ENCODE measurements at regions not wholly inside any gene's neighbourhood (a gene's known extent, or its start where the extent isn't known, plus 50 kb on each side); places are given as distances from the start of the nearest gene placed in this dataset.
"Not testable (repeated sequence)": the region's sequence is repeated elsewhere in the genome, so short reads cannot be mapped to it uniquely, and the experiment has no call there.

DNA sequence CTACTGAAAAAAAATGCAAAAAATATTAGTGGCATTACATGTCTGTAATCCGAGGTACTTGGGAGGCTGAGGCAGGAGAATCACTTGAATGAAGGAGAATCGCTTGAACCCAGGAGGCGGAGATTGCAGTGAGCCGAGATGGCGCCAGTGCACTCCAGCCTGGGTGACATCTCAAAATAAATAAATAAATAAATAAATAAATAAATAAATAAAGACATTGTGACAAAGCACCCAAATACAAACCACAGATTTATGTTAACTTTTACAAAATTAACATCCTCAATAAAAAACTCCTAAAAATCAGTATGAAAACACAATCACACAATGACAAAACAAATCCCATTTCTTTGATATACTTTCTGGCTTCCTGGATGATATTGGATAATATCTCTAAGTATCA is 808.3 kb downstream of the REEP3 start:
- peaks cover 12% of the 10 kb centered on the region for H3K9me3 Mint-ChIP-seq
- ATAC-seq = no peak
- H3K27me3 Mint-ChIP-seq = no peaks in the 10 kb centered on the region

DNA sequence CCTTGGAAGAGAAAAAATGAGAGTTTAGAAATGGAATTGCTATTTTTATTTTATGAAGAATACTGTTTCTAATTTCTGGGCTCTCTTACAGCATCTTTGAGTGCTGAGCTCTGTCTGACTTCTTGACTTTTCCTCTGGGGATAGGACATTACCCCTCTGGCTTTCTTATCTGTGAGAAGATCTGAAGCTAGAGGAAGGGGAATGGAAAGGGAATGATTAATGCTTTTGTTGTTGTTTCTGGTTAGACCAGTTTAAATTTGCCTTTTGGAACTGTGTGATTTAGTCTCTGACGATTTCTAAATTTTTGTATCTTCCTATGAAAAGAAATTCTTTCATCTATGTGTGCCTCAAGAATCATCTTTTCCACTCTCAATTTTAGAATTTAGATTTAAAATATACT is 811.4 kb downstream of the REEP3 start:
- Mint-ChIP-seq H3K9me3 (peaks cover 7% of the 10 kb centered on the region), H3K4me1 (ENCODE audit: low read depth in 2 of 2) (no peaks in the 10 kb centered on the region), H3K36me3 (no peaks in the 10 kb centered on the region), H3K4me3 (no peak overlapping the region), H3K27me3 (no peaks in the 10 kb centered on the region), H3K27ac (no peak overlapping the region)
- ATAC-seq = no peak
- no peak for DNase-seq (ENCODE audit: low spot score)

More for the DNA sequence above, 808.3 kb downstream of the REEP3 start:
- peaks cover 5% of the 10 kb centered on the region for H3K36me3 Mint-ChIP-seq
- H3K4me3 Mint-ChIP-seq = no peak overlapping the region
- H3K27ac Mint-ChIP-seq = no peak overlapping the region
- H3K4me1 Mint-ChIP-seq (ENCODE audit: low read depth in 2 of 2) = no peaks in the 10 kb centered on the region
- DNase-seq (ENCODE audit: low spot score) = no peak

DNA sequence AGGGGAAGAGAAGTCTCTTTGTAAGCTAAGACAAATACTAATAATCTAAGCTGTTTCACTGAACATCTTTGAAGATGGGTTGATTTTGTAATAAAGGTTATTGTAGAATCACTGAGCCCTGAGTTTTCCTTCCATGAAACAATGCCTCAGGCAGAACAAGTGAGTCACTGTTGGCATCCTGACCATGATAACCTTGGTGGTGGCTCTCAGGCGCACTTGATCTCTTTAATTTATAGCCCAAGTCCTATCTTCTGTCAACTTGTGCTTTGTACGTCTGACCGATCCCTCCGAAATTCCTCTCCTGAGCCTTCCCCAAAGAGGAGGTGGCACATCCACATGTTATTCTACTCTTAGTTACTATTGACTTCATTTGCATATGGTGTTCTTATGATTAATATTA is 812.9 kb downstream of the REEP3 start:
- no peaks in the 10 kb centered on the region for H3K4me1 Mint-ChIP-seq (ENCODE audit: low read depth in 2 of 2)

DNA sequence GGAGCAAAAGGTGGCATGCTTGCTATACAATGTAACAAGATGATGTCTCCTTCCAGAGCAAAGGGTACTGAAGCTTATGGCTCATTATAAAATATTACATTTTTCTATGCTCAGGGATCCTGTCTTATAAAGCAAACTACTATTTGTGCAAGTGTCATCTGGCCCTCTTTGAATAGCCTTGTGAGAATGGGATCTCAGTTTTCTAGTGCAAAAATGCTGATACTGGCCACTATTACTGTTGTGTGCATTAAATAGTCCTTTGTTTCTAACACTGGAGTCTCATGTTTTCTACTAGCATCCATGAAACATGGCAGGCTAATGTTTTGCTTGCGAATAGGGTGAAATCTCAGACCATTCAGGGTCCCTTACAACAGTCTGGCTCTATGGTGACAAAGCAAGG is 823.0 kb downstream of the REEP3 start:
- H3K9me3 Mint-ChIP-seq = peaks cover 13% of the 10 kb centered on the region
- H3K4me3 Mint-ChIP-seq = no peak overlapping the region
- H3K4me1 Mint-ChIP-seq (ENCODE audit: low read depth in 2 of 2) = no peaks in the 10 kb centered on the region
- H3K27me3 Mint-ChIP-seq = no peaks in the 10 kb centered on the region
- H3K36me3 Mint-ChIP-seq = peaks cover 8% of the 10 kb centered on the region
- ATAC-seq (no peak), DNase-seq (ENCODE audit: low spot score) (no peak)
- no peak overlapping the region for H3K27ac Mint-ChIP-seq

More for the DNA sequence above, 812.9 kb downstream of the REEP3 start:
- H3K36me3 Mint-ChIP-seq = no peaks in the 10 kb centered on the region
- DNase-seq (ENCODE audit: low spot score) (no peak), ATAC-seq (no peak)
- no peak overlapping the region for H3K4me3 Mint-ChIP-seq
- H3K27me3 Mint-ChIP-seq = no peaks in the 10 kb centered on the region
- peaks cover 10% of the 10 kb centered on the region for H3K9me3 Mint-ChIP-seq
- H3K27ac Mint-ChIP-seq = no peak overlapping the region

DNA sequence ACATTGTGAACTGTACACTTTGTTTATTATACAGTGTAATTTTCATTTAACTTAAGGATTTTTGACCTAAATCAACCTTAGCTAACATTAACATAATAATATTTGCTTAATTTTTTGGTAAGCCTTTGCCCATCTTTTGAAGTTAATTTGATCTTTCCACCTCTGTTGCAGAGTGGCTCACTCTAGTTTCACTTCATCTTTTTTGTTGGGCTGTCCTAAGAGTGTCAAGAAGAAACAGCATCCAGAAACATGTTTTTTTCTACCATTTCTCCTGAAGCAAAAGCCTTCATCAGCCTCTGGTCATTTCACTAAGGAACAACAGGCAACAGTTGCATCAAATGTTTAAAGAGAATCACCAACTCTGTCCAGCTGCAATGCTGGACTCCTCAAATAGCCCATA is 824.7 kb downstream of the REEP3 start:
- Mint-ChIP-seq H3K27ac (no peak overlapping the region), H3K4me3 (no peak overlapping the region), H3K9me3 (peaks cover 9% of the 10 kb centered on the region), H3K36me3 (peaks cover 8% of the 10 kb centered on the region), H3K4me1 (ENCODE audit: low read depth in 2 of 2) (no peaks in the 10 kb centered on the region), H3K27me3 (no peaks in the 10 kb centered on the region)
- ATAC-seq (no peak), DNase-seq (ENCODE audit: low spot score) (no peak)

DNA sequence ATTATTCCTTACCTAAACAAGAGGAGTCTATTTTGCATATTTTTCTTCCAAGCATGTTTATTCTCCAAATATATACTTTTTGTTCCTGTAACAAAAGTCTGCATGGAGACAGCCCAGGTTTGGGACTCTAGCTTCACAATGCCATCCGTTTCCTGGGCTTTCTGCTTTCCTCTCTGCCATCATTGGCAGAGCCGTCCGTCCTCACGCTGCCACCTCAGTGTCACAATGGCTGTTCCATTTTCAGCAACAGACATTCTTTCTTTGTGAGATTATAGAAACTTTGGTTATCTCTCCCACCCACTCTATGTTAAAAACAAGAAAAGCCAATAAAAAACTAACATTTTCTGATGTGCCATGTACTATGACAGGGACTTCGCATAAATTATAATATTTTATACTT is 825.2 kb downstream of the REEP3 start:
- Mint-ChIP-seq H3K36me3 (peaks cover 8% of the 10 kb centered on the region), H3K9me3 (peaks cover 9% of the 10 kb centered on the region), H3K27ac (no peak overlapping the region), H3K27me3 (no peaks in the 10 kb centered on the region), H3K4me3 (no peak overlapping the region), H3K4me1 (ENCODE audit: low read depth in 2 of 2) (no peaks in the 10 kb centered on the region)
- no peak for ATAC-seq
- DNase-seq (ENCODE audit: low spot score) = no peak

DNA sequence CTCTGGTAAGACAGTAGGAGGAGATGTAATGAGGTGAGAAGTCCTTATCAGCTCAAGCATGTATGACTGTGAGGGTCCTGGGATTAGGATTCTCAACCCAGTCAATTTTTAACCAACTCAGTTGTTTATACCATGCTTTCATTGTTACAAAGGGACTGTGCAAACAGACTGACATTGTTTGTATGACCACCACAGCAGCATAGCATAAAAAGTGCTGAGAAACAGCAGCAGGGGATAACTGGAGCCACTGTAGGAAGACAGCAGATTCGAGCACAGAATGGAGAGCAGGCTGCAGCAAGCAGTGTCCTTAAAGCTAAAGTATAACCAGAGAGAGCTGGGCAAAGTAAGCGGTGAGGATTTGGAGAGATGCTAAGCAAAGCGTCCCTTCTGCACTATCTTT is 829.5 kb downstream of the REEP3 start:
- H3K9me3 Mint-ChIP-seq = peaks cover 2% of the 10 kb centered on the region
- no peaks in the 10 kb centered on the region for H3K36me3 Mint-ChIP-seq
- H3K4me3 Mint-ChIP-seq = no peak overlapping the region
- H3K4me1 Mint-ChIP-seq (ENCODE audit: low read depth in 2 of 2) = no peaks in the 10 kb centered on the region
- no peak overlapping the region for H3K27ac Mint-ChIP-seq
- no peaks in the 10 kb centered on the region for H3K27me3 Mint-ChIP-seq
- ATAC-seq (no peak), DNase-seq (ENCODE audit: low spot score) (no peak)

DNA sequence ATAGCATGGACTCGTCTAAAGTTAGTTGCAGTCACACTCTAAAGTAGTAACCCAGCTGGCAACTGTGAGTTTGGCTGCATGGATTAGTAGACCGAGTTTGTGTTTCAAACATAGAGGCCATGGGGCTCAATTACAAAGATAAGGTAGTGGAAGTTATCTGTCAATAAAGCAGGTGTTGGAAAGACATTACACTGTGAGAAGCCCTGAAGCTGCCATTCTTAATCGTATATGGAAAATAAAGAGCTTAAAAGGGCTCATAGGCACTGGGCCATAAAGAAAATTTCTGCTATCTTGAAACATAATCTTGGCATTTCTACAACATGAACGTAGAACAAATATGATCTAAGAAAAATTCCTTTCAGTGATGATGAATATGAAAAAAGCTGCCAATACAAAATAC is 837.7 kb downstream of the REEP3 start:
- Mint-ChIP-seq H3K27me3 (no peaks in the 10 kb centered on the region), H3K27ac (no peak overlapping the region), H3K36me3 (peaks cover 8% of the 10 kb centered on the region), H3K4me3 (no peak overlapping the region), H3K9me3 (peaks cover 9% of the 10 kb centered on the region), H3K4me1 (ENCODE audit: low read depth in 2 of 2) (no peaks in the 10 kb centered on the region)
- DNase-seq (ENCODE audit: low spot score) (no peak), ATAC-seq (no peak)

DNA sequence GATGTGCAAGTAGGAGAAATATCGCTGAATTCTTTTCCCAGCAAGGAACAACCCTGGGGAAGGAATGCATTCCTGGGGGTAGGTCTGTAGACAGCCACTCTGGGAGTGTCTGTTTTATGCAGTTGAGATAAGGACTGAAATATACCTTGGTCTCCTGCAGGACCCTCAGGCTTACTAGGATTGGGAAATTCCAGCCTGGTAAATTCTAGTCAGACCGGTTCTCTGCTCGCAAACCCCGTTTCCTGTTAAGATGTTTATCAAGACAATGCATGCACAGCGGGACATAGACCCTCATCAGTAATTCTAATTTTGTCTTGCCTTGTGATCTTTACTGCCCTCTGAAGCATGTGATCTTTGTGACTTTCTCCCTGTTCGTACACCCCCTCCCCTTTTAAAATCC is 839.0 kb downstream of the REEP3 start:
- H3K4me1 Mint-ChIP-seq (ENCODE audit: low read depth in 2 of 2); H3K9me3 Mint-ChIP-seq; H3K36me3 Mint-ChIP-seq; H3K4me3 Mint-ChIP-seq; H3K27me3 Mint-ChIP-seq; H3K27ac Mint-ChIP-seq; ATAC-seq; DNase-seq (ENCODE audit: low spot score): not testable (repeated sequence)

DNA sequence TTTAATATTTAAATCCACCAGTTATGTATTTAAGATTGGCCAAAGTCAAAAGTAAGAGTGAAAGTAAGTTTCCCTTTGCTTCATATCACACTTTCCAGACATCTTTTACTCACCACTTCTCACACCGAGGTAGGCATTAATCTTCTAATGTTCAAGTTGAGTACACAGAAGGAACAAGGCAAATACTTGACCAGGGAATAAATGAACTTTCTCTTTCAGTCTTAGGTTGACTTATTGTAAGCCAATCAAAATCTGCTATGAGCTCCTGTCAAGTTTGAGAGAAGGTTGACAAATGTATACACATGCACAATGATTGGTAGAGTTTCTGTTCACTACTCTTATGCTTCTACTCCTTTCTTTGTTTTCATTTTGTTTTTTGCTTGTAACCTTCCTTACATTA is 842.5 kb downstream of the REEP3 start:
- no peaks in the 10 kb centered on the region for H3K27me3 Mint-ChIP-seq
- H3K36me3 Mint-ChIP-seq = peaks cover 7% of the 10 kb centered on the region
- H3K9me3 Mint-ChIP-seq = peaks cover 6% of the 10 kb centered on the region
- ATAC-seq (no peak), DNase-seq (ENCODE audit: low spot score) (no peak)
- no peak overlapping the region for H3K4me3 Mint-ChIP-seq
- H3K27ac Mint-ChIP-seq = no peak overlapping the region
- no peaks in the 10 kb centered on the region for H3K4me1 Mint-ChIP-seq (ENCODE audit: low read depth in 2 of 2)

DNA sequence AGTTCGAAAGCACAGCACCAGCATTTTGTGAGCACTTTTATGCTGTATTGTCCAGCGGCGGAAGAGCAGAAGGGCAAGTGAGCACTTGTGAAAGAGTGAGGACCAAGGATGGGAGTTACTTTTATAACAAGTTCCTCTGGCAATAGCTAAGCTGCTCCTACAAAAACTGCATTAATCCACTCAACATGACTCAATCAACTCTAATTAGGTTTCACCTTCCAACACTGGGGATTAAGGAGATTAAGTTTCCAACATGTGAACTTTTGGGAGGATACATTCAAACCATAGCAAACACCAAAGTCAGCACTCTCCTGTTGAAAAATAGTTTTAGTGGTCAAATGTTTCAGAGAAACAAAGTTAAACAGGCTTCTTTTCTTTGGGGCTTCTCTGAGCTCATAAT is 844.5 kb downstream of the REEP3 start:
- Mint-ChIP-seq H3K27me3 (no peaks in the 10 kb centered on the region), H3K27ac (no peak overlapping the region), H3K4me1 (ENCODE audit: low read depth in 2 of 2) (no peaks in the 10 kb centered on the region), H3K9me3 (no peaks in the 10 kb centered on the region), H3K4me3 (no peak overlapping the region), H3K36me3 (no peaks in the 10 kb centered on the region)
- ATAC-seq = no peak
- no peak for DNase-seq (ENCODE audit: low spot score)

DNA sequence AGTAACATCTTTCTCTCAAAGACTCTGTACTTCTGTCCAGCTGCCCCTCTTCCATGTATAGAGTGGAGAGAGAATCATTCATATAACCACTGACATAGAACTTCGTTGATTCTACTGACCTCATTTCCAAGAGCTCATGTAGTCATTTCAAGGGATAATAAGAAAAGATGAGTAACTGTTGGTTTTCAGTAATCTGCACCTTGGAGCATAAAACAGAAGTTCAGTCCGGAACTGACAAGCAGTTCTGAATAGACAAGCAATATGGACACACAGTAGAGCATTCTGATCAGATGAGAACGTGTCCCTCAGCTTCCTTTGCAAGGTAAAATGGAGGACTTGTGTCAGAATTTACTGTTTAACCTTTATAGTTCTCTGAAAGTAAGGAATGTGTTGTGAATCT is 847.1 kb downstream of the REEP3 start:
- H3K36me3 Mint-ChIP-seq = no peaks in the 10 kb centered on the region
- no peaks in the 10 kb centered on the region for H3K27me3 Mint-ChIP-seq
- H3K4me1 Mint-ChIP-seq (ENCODE audit: low read depth in 2 of 2) = no peaks in the 10 kb centered on the region
- no peak for DNase-seq (ENCODE audit: low spot score)
- H3K4me3 Mint-ChIP-seq = no peak overlapping the region
- H3K9me3 Mint-ChIP-seq = no peaks in the 10 kb centered on the region
- H3K27ac Mint-ChIP-seq = no peak overlapping the region
- ATAC-seq = no peak

DNA sequence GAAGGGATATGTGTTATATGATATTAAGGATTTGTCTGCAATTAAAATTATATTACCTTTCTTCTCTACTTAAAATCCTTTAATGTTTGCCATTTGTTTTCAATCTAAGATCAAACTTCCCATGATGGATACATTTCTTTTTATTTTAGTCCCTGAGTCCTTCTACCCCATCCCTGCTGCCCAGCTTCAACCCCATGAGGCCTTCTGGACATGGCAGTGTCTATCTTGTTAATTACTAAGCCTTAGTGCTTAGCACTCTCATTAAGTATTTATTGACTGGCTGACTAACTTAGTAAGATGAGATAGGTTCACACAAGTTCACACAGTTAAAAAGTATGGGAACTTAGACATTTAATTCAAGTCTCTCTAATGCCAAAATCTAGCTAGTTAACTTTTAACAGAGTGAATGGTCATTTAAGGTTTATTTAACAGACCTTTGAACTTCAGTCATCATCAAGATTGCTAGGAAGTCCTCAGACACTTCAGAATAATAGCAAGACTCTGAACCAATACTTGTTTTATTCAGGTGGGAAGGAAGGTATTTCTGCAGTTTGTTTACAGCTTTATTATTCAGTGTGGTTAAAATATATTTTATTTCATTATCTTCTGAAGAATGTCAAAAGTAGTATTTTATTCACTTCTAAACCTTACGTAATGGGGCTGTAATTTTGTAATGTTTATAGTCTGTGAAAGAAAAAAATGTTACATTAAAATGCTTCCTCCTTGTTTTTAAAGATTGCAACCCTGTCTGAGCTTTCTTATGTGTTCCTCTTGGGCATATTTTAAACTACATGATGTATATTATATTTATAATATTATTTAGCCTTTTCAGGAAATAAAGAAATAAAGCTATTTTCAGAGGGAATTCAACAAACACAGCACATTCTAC is 848.9 kb downstream of the REEP3 start:
- ATAC-seq (no peak), DNase-seq (ENCODE audit: low spot score) (no peak)
- no peaks in the 10 kb centered on the region for H3K9me3 Mint-ChIP-seq
- no peaks in the 10 kb centered on the region for H3K4me1 Mint-ChIP-seq (ENCODE audit: low read depth in 2 of 2)
- H3K27me3 Mint-ChIP-seq = no peaks in the 10 kb centered on the region
- H3K4me3 Mint-ChIP-seq = no peak overlapping the region
- H3K36me3 Mint-ChIP-seq = no peaks in the 10 kb centered on the region
- H3K27ac Mint-ChIP-seq = no peak overlapping the region

DNA sequence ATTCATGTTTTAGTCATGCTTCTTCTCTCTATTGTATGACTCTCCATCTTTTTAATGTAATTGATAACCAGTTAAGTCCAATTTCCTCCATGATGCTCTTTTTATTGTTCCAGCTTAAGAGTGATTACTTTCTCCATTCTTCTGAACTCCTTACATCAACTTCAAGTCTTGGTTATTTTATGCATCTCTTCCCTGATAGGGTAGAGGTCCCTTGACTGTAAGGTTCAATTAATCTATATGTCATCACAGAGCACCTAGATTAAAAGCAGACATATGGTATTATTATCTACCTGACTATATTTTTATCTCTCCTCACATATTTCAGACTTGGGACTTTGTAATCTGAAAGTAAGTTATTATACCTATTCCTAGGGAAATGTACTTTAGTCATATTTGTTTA is 853.1 kb downstream of the REEP3 start:
- Mint-ChIP-seq H3K36me3 (no peaks in the 10 kb centered on the region), H3K27ac (no peak overlapping the region), H3K4me3 (no peak overlapping the region), H3K4me1 (ENCODE audit: low read depth in 2 of 2) (no peaks in the 10 kb centered on the region), H3K9me3 (no peaks in the 10 kb centered on the region), H3K27me3 (no peaks in the 10 kb centered on the region)
- ATAC-seq (no peak), DNase-seq (ENCODE audit: low spot score) (no peak)

DNA sequence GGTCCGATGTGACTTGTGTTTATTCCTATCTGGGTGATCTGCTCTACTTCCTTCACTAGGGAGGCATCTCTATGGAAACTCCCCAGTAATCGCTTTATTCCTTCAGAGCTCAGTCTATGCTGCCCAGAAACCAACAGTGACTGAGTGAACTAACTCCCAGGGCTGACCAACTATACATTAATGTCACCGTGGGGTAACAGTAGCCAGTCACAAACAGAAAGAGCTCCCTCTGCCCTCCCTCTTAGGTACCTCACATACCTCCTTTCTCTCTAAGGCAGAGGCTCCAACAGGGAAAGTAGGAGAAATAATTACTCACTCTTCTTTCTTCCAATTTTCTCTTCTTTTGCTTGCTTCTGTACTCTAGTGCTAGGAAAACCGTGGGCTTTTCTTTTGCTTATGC is 855.0 kb downstream of the REEP3 start:
- H3K4me3 Mint-ChIP-seq = no peak overlapping the region
- no peaks in the 10 kb centered on the region for H3K9me3 Mint-ChIP-seq

More for the DNA sequence above, 855.0 kb downstream of the REEP3 start:
- DNase-seq (ENCODE audit: low spot score) (no peak), ATAC-seq (no peak)
- Mint-ChIP-seq H3K36me3 (no peaks in the 10 kb centered on the region), H3K4me1 (ENCODE audit: low read depth in 2 of 2) (no peaks in the 10 kb centered on the region), H3K27me3 (no peaks in the 10 kb centered on the region), H3K27ac (no peak overlapping the region)

Measured in natural killer cell treated with Interleukin-12 subunit alpha and Interleukin-12 subunit beta and Interleukin-15 and Interleukin-18, amount 100 ng/mL, for 72 hours (primary cell).